Uterus (tissue), 2 donors: ENCODE measurements at regions not wholly inside any gene's neighbourhood (a gene's known extent, or its start where the extent isn't known, plus 50 kb on each side); places are given as distances from the start of the nearest gene placed in this dataset.

Experiments
- CTCF ChIP-seq, 4 experiments: fragments of 200-600 bp in 2 of 4; fragments of 450-650 bp in 2 of 4; sonication (generic) in 2 of 4; IDR thresholded peaks; one replicate each; pipeline ENCODE4 v1.5.1; 2016 to 2019; ENCODE audit warnings: antibody characterized with exemption in 4 of 4, mild to moderate bottlenecking in 2 of 4, moderate library complexity in 1 of 4
- POLR2A ChIP-seq, 2 donors: fragments of 450-650 bp; IDR thresholded peaks; one replicate each; pipeline ENCODE4 v1.6.1; 2016; ENCODE audit warnings: antibody characterized with exemption in 2 of 2, mild to moderate bottlenecking in 1 of 2, moderate library complexity in 1 of 2

GRCh38 chr9:91118704-91119025 is 243.1 kb downstream of the AUH start:
- TF ChIP-seq CTCF (IDR thresholded peaks at IDR 0.05) (no peak), POLR2A (IDR thresholded peaks at IDR 0.05) (no peak)
